ENCODE measurements at regions not wholly inside any gene's neighbourhood (a gene's known extent, or its start where the extent isn't known, plus 50 kb on each side); places are given as distances from the start of the nearest gene placed in this dataset.

DNA sequence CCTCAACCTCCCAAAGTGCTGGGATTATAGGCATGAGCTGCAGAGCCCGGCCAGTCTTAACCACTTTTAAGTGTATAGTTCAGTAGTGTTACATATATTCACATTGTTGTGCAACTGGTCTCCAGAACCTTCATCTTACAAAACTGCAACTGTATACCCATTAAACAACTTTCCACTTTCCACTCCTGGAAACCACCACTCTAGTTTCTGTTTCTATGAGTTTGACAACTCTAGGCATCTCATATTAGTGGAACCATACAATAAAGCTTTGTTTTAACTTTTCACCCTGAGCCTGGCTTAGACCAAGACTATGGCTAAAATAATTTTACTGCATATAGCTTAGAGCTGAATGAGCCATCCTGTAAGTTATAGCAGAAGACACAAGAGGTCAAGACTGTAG is 108.0 kb upstream of the GOT2 start:
- no peak for TF ChIP-seq EZH2phosphoT487 (IDR thresholded peaks at IDR 0.05; ENCODE audit: borderline replicate concordance, low read length)
- TF ChIP-seq, protein P1, sequence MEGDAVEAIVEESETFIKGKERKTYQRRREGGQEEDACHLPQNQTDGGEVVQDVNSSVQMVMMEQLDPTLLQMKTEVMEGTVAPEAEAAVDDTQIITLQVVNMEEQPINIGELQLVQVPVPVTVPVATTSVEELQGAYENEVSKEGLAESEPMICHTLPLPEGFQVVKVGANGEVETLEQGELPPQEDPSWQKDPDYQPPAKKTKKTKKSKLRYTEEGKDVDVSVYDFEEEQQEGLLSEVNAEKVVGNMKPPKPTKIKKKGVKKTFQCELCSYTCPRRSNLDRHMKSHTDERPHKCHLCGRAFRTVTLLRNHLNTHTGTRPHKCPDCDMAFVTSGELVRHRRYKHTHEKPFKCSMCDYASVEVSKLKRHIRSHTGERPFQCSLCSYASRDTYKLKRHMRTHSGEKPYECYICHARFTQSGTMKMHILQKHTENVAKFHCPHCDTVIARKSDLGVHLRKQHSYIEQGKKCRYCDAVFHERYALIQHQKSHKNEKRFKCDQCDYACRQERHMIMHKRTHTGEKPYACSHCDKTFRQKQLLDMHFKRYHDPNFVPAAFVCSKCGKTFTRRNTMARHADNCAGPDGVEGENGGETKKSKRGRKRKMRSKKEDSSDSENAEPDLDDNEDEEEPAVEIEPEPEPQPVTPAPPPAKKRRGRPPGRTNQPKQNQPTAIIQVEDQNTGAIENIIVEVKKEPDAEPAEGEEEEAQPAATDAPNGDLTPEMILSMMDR (IDR thresholded peaks at IDR 0.05; ENCODE audit: low read depth, low read length, poor library complexity, severe bottlenecking), result no peak

Data from DOHH2 (cell line).